H1 (cell line): ENCODE measurements at regions not wholly inside any gene's neighbourhood (a gene's known extent, or its start where the extent isn't known, plus 50 kb on each side); places are given as distances from the start of the nearest gene placed in this dataset.
A peak's percentile ranks its signal among the peaks of the same experiment; 100 is the strongest.

ENCODE experiments used
- CTCF ChIA-PET: fragments of 300-600 bp; sonication (Branson Sonifier 250); formaldehyde crosslinking; loops from one replicate; lab custom pipeline; 2021; ENCODE audit not compliant: partially characterized antibody; lab: Charles Lee
- POLR2A ChIA-PET: fragments of 300-600 bp; sonication (Branson Sonifier 250); formaldehyde crosslinking; loops from one replicate; lab custom pipeline; 2021; ENCODE audit warnings: inconsistent platforms; ENCODE audit not compliant: partially characterized antibody; lab: Charles Lee
- DNase-seq, 2 experiments: peaks; one replicate each; pipeline versions ENCODE4 v3.0.0 to v3.0.0-alpha.2; 2010 to 2022; ENCODE audit warnings: low spot score in 2 of 2, low read depth in 1 of 2, mixed read lengths in 1 of 2
- FAIRE-seq: peaks from 2 replicates; lab custom pipeline; 2011; peaks lifted over from hg19 to GRCh38; lab: Jason Lieb, UNC
- H2AFZ ChIP-seq: 2 replicates; pipeline ENCODE4 v1.8.1; 2012; ENCODE audit warnings: low read length, inconsistent platforms
- H2AK5ac ChIP-seq: 2 replicates; pipeline ENCODE4 v1.6.1; 2013; ENCODE audit warnings: low read depth, low read length
- H2BK120ac ChIP-seq: replicated peaks from 2 replicates; pipeline ENCODE3; 2013; ENCODE audit warnings: low read depth, low read length, inconsistent platforms
- H2BK12ac ChIP-seq: 2 replicates; pipeline ENCODE4 v1.6.1; 2013; ENCODE audit warnings: low read depth, low read length
- H2BK15ac ChIP-seq: 2 replicates; pipeline ENCODE4 v1.6.1; 2013; ENCODE audit warnings: low read length
- H2BK20ac ChIP-seq: 2 replicates; pipeline ENCODE4 v1.6.1; 2013; ENCODE audit warnings: low read length
- H2BK5ac ChIP-seq: 2 replicates; pipeline ENCODE4 v1.6.1; 2013; ENCODE audit warnings: low read depth, low read length
- H3K14ac ChIP-seq: 2 replicates; pipeline ENCODE4 v1.6.1; 2013; ENCODE audit warnings: inconsistent platforms; ENCODE audit not compliant: insufficient read length
- H3K18ac ChIP-seq: 2 replicates; pipeline ENCODE4 v1.6.1; 2013; ENCODE audit warnings: low read length; ENCODE audit errors: extremely low read depth
- H3K23ac ChIP-seq: 2 replicates; pipeline ENCODE4 v1.6.1; 2013; ENCODE audit warnings: inconsistent platforms; ENCODE audit not compliant: insufficient read length
- H3K23me2 ChIP-seq: 2 replicates; pipeline ENCODE4 v1.6.1; 2013; ENCODE audit warnings: low read depth, low read length
- H3K27ac ChIP-seq: 2 replicates; pipeline ENCODE4 v1.6.1; 2011; ENCODE audit warnings: low read depth, low read length, inconsistent platforms
- H3K27me3 ChIP-seq, 4 experiments: replicated peaks in 1 of 4; 1 replicate in 1 of 4; 2 replicates in 3 of 4; pipeline versions ENCODE4 v1.6.1 to v1.8.1; 2011 to 2013; ENCODE audit warnings: low read length in 3 of 4, mild to moderate bottlenecking in 3 of 4, inconsistent platforms in 2 of 4, mixed read lengths in 2 of 4, moderate library complexity in 1 of 4; ENCODE audit not compliant: control insufficient read depth in 3 of 4, insufficient read depth in 3 of 4; ENCODE audit errors: extremely low read depth in 1 of 4
- H3K36me3 ChIP-seq, 4 experiments: 2 replicates each; pipeline versions ENCODE4 v1.6.1 to v1.8.1; 2011 to 2013; ENCODE audit warnings: mild to moderate bottlenecking in 4 of 4, low read length in 3 of 4, moderate library complexity in 2 of 4, control low read depth in 1 of 4, inconsistent platforms in 1 of 4; ENCODE audit not compliant: insufficient read depth in 4 of 4, control insufficient read depth in 2 of 4
- H3K4ac ChIP-seq: replicated peaks from 2 replicates; pipeline ENCODE3; 2013; ENCODE audit warnings: low read length, low read depth, mixed read lengths, inconsistent platforms; ENCODE audit not compliant: insufficient read length
- H3K4me1 ChIP-seq, 4 experiments: replicated peaks in 1 of 4; 1 replicate in 1 of 4; 2 replicates in 3 of 4; pipeline versions ENCODE4 v1.6.1 to v1.8.1; 2011 to 2013; ENCODE audit warnings: low read length in 3 of 4, inconsistent platforms in 2 of 4, mixed read lengths in 1 of 4; ENCODE audit not compliant: insufficient read depth in 4 of 4, control insufficient read depth in 3 of 4
- H3K4me2 ChIP-seq, 2 experiments: 2 replicates each; pipeline versions ENCODE4 v1.6.1 to v1.8.1; 2011 to 2013; ENCODE audit warnings: low read depth in 2 of 2, low read length in 2 of 2, control low read depth in 1 of 2, inconsistent platforms in 1 of 2, mild to moderate bottlenecking in 1 of 2; ENCODE audit not compliant: insufficient read depth in 1 of 2
- H3K4me3 ChIP-seq, 4 experiments: fragments of 200-600, 300-600 bp in 1 of 4; sonication (generic), shearing (Covaris generic), sonication (Bioruptor Twin) in 1 of 4; 2 replicates each; pipeline versions ENCODE4 v1.5.1 to v1.8.1; 2011 to 2016; ENCODE audit warnings: low read length in 4 of 4, low read depth in 3 of 4, control low read depth in 2 of 4, inconsistent platforms in 2 of 4, mild to moderate bottlenecking in 2 of 4, mixed read lengths in 1 of 4, moderate library complexity in 1 of 4; ENCODE audit not compliant: insufficient read depth in 2 of 4; ENCODE audit errors: extremely low read depth in 1 of 4
- H3K56ac ChIP-seq: replicated peaks from 2 replicates; pipeline ENCODE3; 2013; ENCODE audit warnings: low read depth, mild to moderate bottlenecking, mixed read lengths, low read length, inconsistent platforms; ENCODE audit not compliant: insufficient read length
- H3K79me1 ChIP-seq: 2 replicates; pipeline ENCODE4 v1.6.1; 2013; ENCODE audit warnings: low read depth, low read length, control low read depth
- H3K79me2 ChIP-seq, 2 experiments: 2 replicates each; pipeline versions ENCODE4 v1.6.1 to v1.8.1; 2012 to 2013; ENCODE audit warnings: low read length in 2 of 2, mild to moderate bottlenecking in 2 of 2, inconsistent platforms in 1 of 2; ENCODE audit not compliant: insufficient read depth in 2 of 2, control insufficient read depth in 1 of 2
- H3K9ac ChIP-seq, 4 experiments: replicated peaks in 1 of 4; 1 replicate in 1 of 4; 2 replicates in 3 of 4; pipeline versions ENCODE4 v1.6.1 to v1.8.1; 2011 to 2013; ENCODE audit warnings: low read depth in 3 of 4, low read length in 3 of 4, control low read depth in 2 of 4, mild to moderate bottlenecking in 2 of 4, moderate library complexity in 2 of 4, inconsistent platforms in 1 of 4; ENCODE audit errors: extremely low read depth in 1 of 4
- H3K9me3 ChIP-seq, 2 experiments: 2 replicates each; pipeline versions ENCODE4 v1.6.1 to v1.8.1; 2012 to 2013; ENCODE audit warnings: mild to moderate bottlenecking in 2 of 2, moderate library complexity in 2 of 2, control low read depth in 1 of 2, inconsistent platforms in 1 of 2, low read depth in 1 of 2, low read length in 1 of 2, mixed read lengths in 1 of 2; ENCODE audit not compliant: insufficient read depth in 2 of 2
- H4K20me1 ChIP-seq, 2 experiments: replicated peaks in 1 of 2; 2 replicates each; pipeline versions ENCODE3 to v1.8.1; 2011 to 2013; ENCODE audit warnings: inconsistent platforms in 2 of 2, low read length in 2 of 2, mild to moderate bottlenecking in 1 of 2; ENCODE audit not compliant: insufficient read depth in 2 of 2, control insufficient read depth in 1 of 2
- H4K5ac ChIP-seq: 2 replicates; pipeline ENCODE4 v1.6.1; 2013; ENCODE audit warnings: low read length, low read depth, mixed read lengths, inconsistent platforms; ENCODE audit not compliant: insufficient read length
- H4K8ac ChIP-seq: 2 replicates; pipeline ENCODE4 v1.8.0; 2013; ENCODE audit warnings: mild to moderate bottlenecking, moderate library complexity, low read length, inconsistent platforms; ENCODE audit not compliant: insufficient read depth; ENCODE audit errors: extremely low read depth
- H4K91ac ChIP-seq: replicated peaks from 2 replicates; pipeline ENCODE3; 2013; ENCODE audit warnings: low read length, mixed read lengths, inconsistent platforms; ENCODE audit not compliant: insufficient read length
- BRCA1 ChIP-seq: IDR thresholded peaks from 2 replicates; pipeline ENCODE4 v1.6.1; 2012; ENCODE audit warnings: low read depth, low read length, improper control_type of control experiment
- CBX8 ChIP-seq: fragments of 300-800, 300-1000 bp; sonication (generic); IDR thresholded peaks from 2 replicates; pipeline ENCODE4 v1.7.1; 2016; ENCODE audit warnings: low read depth, low read length, borderline replicate concordance
- CTBP2 ChIP-seq: IDR thresholded peaks from 2 replicates; pipeline ENCODE4 v1.7.0; 2011; ENCODE audit warnings: borderline replicate concordance, mild to moderate bottlenecking, moderate library complexity, mixed read lengths, low read length; ENCODE audit not compliant: insufficient read depth, insufficient read length
- EZH2 ChIP-seq: fragments of 200-600 bp; sonication (generic); IDR thresholded peaks from 2 replicates; pipeline ENCODE4 v1.7.1; 2012; ENCODE audit warnings: low read depth, mild to moderate bottlenecking, moderate library complexity, low read length, inconsistent platforms; ENCODE audit not compliant: severe bottlenecking
- GTF2F1 ChIP-seq: IDR thresholded peaks from 2 replicates; pipeline ENCODE4 v1.6.1; 2012; ENCODE audit warnings: low read depth, low read length, improper control_type of control experiment, borderline replicate concordance
- NANOG ChIP-seq: IDR thresholded peaks from 2 replicates; pipeline ENCODE4 v1.6.1; 2011; ENCODE audit warnings: low read length, low read depth, mild to moderate bottlenecking, inconsistent platforms; ENCODE audit not compliant: insufficient read depth, poor library complexity, severe bottlenecking
- POLR2A ChIP-seq, 2 experiments: IDR thresholded peaks; 1 replicate in 1 of 2; 2 replicates in 1 of 2; pipeline ENCODE4 v1.6.1; 2011; ENCODE audit warnings: low read depth in 2 of 2, low read length in 2 of 2, mild to moderate bottlenecking in 2 of 2; ENCODE audit errors: control extremely low read depth in 1 of 2
- RNF2 ChIP-seq: fragments of 200-900, 300-1000 bp; sonication (generic); IDR thresholded peaks from 2 replicates; pipeline ENCODE4 v1.7.1; 2016; ENCODE audit warnings: borderline replicate concordance, low read depth, mild to moderate bottlenecking, antibody characterized with exemption, low read length; ENCODE audit not compliant: poor library complexity, severe bottlenecking; ENCODE audit errors: missing control alignments
- WGBS, 2 experiments: shearing (Covaris generic) in 1 of 2; methylation state at CpG; one replicate each; pipeline versions ENCODE4 v1.1.6 to v1.1.7; 2013 to 2015; ENCODE audit warnings: low lambda C conversion rate in 2 of 2, mixed read lengths in 2 of 2, inconsistent platforms in 1 of 2, low coverage in 1 of 2, missing lambda C conversion rate in 1 of 2; ENCODE audit not compliant: insufficient replicate concordance in 2 of 2, insufficient coverage in 1 of 2, insufficient read length in 1 of 2; ENCODE audit errors: extremely low coverage in 1 of 2, missing lambda C conversion rate in 1 of 2; 5-methylcytosine and 5-hydroxymethylcytosine counted together
- TF ChIP-seq, protein P1 (sequence below): IDR thresholded peaks from 2 replicates; pipeline ENCODE4 v1.6.1; 2012; ENCODE audit warnings: inconsistent platforms
- TF ChIP-seq, protein P2 (sequence below): IDR thresholded peaks from 2 replicates; pipeline ENCODE4 v1.6.1; 2011; ENCODE audit warnings: low read length, improper control_type of control experiment

DNA sequence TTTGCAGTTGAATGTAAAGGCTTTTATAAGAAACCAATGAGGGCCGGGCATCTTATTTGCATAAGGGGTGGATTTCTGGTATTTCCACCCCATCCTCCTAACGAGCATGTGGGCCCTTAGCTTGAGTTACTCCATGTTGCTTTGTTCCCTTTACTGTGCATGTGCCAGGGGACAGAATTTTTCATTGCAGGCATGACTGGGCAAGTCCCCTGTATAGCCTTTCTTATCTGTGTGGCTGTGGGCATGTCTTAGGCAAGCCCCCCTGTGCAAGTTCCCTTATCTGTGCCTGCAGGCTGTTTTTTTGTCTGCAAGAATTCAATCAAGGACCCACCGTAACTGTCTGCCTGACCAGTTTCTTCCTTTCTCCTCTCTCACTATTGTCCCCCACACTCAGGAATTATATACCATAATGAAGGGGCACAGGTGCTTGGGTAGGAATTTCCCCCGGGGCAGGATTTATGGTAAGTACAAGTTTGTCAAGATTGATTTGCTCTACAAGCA lies 152.2 kb upstream of the CNOT2 start:
- Histone ChIP-seq H3K18ac (no peak overlapping the region), H4K5ac (no peak overlapping the region), H3K14ac (no peak overlapping the region), H3K9ac (no peak overlapping the region), H4K20me1 (no peaks in the 10 kb centered on the region), H2BK15ac (no peak overlapping the region), H3K23me2 (no peaks in the 10 kb centered on the region), H3K4me2 (no peak overlapping the region), H3K36me3 (no peaks in the 10 kb centered on the region), H3K79me1 (no peaks in the 10 kb centered on the region), H3K27me3 (no peaks in the 10 kb centered on the region), H2AK5ac (no peak overlapping the region), H4K8ac (no peak overlapping the region), H3K9me3 (no peaks in the 10 kb centered on the region), H2BK5ac (peak overlapping the region; percentile 26; the same call in 1 of the 2 replicates), H3K27ac (no peak overlapping the region), H2BK120ac (no peak overlapping the region), H2AFZ (no peak overlapping the region), H2BK20ac (no peak overlapping the region), H2BK12ac (no peak overlapping the region), H3K79me2 (no peaks in the 10 kb centered on the region), H3K23ac (no peak overlapping the region), H3K4me1 (no peaks in the 10 kb centered on the region; a peak in 1 of 7 replicates), H3K4ac (no peak overlapping the region), H3K4me3 (no peak overlapping the region), H3K56ac (no peak overlapping the region), H4K91ac (no peak overlapping the region)
- WGBS, 2 experiments, result 90% methylated on average over 4 of the region's 4 CpGs; no CpG with 5 or more reads in 1 of the 2 experiments
- no peak for DNase-seq
- ChIA-PET CTCF (interaction anchor here (2.0 kb wide), 1 partner anchor 10 kb away, joined by 4 read pairs; no protein-coding TSS in a partner anchor), POLR2A (interaction anchor here (0.9 kb wide), 1 partner anchor 331 kb away, joined by 3 read pairs; no protein-coding TSS in a partner anchor)
- TF ChIP-seq EZH2 (no peak), NANOG (no peak), BRCA1 (no peak), CBX8 (no peak), POLR2A (IDR thresholded peaks at IDR 0.05; ENCODE audit: control extremely low read depth in 1 of 2, low read depth in 2 of 2, low read length in 2 of 2) (no peak), CTBP2 (no peak), GTF2F1 (no peak), RNF2 (no peak)
- TF ChIP-seq, protein P1, sequence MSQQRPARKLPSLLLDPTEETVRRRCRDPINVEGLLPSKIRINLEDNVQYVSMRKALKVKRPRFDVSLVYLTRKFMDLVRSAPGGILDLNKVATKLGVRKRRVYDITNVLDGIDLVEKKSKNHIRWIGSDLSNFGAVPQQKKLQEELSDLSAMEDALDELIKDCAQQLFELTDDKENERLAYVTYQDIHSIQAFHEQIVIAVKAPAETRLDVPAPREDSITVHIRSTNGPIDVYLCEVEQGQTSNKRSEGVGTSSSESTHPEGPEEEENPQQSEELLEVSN, result no peak
- TF ChIP-seq, protein P2, sequence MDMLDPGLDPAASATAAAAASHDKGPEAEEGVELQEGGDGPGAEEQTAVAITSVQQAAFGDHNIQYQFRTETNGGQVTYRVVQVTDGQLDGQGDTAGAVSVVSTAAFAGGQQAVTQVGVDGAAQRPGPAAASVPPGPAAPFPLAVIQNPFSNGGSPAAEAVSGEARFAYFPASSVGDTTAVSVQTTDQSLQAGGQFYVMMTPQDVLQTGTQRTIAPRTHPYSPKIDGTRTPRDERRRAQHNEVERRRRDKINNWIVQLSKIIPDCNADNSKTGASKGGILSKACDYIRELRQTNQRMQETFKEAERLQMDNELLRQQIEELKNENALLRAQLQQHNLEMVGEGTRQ, result no peak
- FAIRE-seq, result no peak
